AML-193 (cell line): ENCODE measurements at regions not wholly inside any gene's neighbourhood (a gene's known extent, or its start where the extent isn't known, plus 50 kb on each side); places are given as distances from the start of the nearest gene placed in this dataset.

Experiments used
- DNase-seq, 2 experiments: peaks; one replicate each; lab custom pipeline; 2025; lab: John Stamatoyannopoulos, UW

- no peak for DNase-seq
These were observed 155.0 kb downstream of the C7orf25 start for GRCh38 chr7:42756841-42757240.

GRCh38 chr7:42753811-42754363, 158.0 kb downstream of the C7orf25 start:
- no peak for DNase-seq

- no peak for DNase-seq
These were observed 158.5 kb downstream of the C7orf25 start for GRCh38 chr7:42753367-42753766.

GRCh38 chr7:42750172-42750571, 161.7 kb downstream of the C7orf25 start:
- no peak for DNase-seq

GRCh38 chr7:42747044-42747443, 164.8 kb downstream of the C7orf25 start:
- DNase-seq = no peak

- no peak for DNase-seq
These were observed 165.7 kb downstream of the C7orf25 start for GRCh38 chr7:42746214-42746613.

- DNase-seq = peak in 1 of 2 experiments; percentile 22
These were observed 166.4 kb downstream of the C7orf25 start for GRCh38 chr7:42745357-42746059.

GRCh38 chr7:42744746-42745145, 167.1 kb downstream of the C7orf25 start:
- no peak for DNase-seq

GRCh38 chr7:42743077-42743858, 168.6 kb downstream of the C7orf25 start:
- DNase-seq = no peak

- no peak for DNase-seq
These were observed 169.6 kb downstream of the C7orf25 start for GRCh38 chr7:42742318-42742717.

GRCh38 chr7:42740408-42740807, 171.5 kb downstream of the C7orf25 start:
- DNase-seq = no peak

- DNase-seq = no peak
These were observed 172.2 kb downstream of the C7orf25 start for GRCh38 chr7:42739638-42740037.

GRCh38 chr7:42736931-42737330, 174.9 kb downstream of the C7orf25 start:
- no peak for DNase-seq

- DNase-seq = no peak
These were observed 176.8 kb downstream of the C7orf25 start for GRCh38 chr7:42735081-42735480.

- no peak for DNase-seq
These were observed 177.3 kb downstream of the C7orf25 start for GRCh38 chr7:42734568-42734967.

GRCh38 chr7:42733040-42733439, 178.8 kb downstream of the C7orf25 start:
- DNase-seq = no peak

GRCh38 chr7:42730586-42730985, 181.3 kb downstream of the C7orf25 start:
- no peak for DNase-seq

GRCh38 chr7:42729053-42729765, 182.7 kb downstream of the C7orf25 start:
- no peak for DNase-seq

- no peak for DNase-seq
These were observed 184.4 kb downstream of the C7orf25 start for GRCh38 chr7:42727451-42727850.

- DNase-seq = no peak
These were observed 185.6 kb downstream of the C7orf25 start for GRCh38 chr7:42726066-42726785.

GRCh38 chr7:42722716-42723115, 189.2 kb downstream of the C7orf25 start:
- DNase-seq = no peak

GRCh38 chr7:42722198-42722597, 189.7 kb downstream of the C7orf25 start:
- DNase-seq = no peak
